ENCODE measurements at regions not wholly inside any gene's neighbourhood (a gene's known extent, or its start where the extent isn't known, plus 50 kb on each side); places are given as distances from the start of the nearest gene placed in this dataset.
A peak's percentile ranks its signal among the peaks of the same experiment; 100 is the strongest.

DNA sequence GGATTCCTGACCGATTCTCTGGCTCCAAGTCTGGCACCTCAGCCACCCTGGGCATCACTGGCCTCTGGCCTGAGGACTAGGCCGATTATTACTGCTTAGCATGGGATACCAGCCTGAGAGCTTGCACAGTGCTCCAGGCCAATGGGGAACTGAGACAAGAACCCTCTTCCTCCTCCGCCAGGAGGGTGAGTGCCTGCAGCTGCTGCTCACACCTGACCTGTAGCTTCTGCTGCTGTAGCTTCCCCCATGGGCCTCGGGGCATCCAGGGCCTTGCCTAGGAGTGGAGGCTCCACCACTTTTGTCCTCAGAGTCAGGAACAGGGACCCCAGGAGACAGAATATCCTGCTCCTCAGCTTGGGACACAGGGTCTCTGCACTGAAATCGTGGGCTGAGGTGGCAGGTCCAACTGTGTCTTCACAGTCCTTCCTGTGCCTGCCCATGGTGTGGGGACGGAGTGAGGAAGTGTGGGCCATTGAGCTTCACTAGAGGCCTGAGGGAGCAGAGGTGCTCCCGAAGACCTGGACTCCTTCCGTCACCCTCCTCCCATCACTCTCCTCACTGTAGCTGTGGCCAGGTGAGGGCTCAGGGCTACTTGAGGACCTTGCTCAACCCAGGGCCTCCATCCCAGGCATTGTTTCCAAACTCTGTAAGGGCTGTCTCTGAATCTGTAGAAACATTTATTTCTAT is 103.8 kb downstream of the ZNF280B start:
- TF ChIP-seq CTCF (IDR thresholded peaks at IDR 0.05) = no peak
- peak; percentile 46 for DNase-seq (ENCODE audit: low spot score)
- Histone ChIP-seq H3K27me3 (no peaks in the 10 kb centered on the region), H3K4me3 (no peak overlapping the region), H3K4me1 (no peaks in the 10 kb centered on the region), H3K36me3 (no peaks in the 10 kb centered on the region), H3K9me3 (no peaks in the 10 kb centered on the region), H3K27ac (no peak overlapping the region)

- no peaks in the 10 kb centered on the region for H3K27me3 ChIP-seq
Measured at GRCh38 chr22:22406445-22407027, 102.0 kb downstream of the ZNF280B start.

GRCh38 chr22:22407061-22407460 is 101.5 kb downstream of the ZNF280B start:
- Histone ChIP-seq H3K9me3 (no peaks in the 10 kb centered on the region), H3K4me3 (no peak overlapping the region), H3K27ac (no peak overlapping the region), H3K27me3 (no peaks in the 10 kb centered on the region), H3K36me3 (no peaks in the 10 kb centered on the region), H3K4me1 (no peaks in the 10 kb centered on the region)
- DNase-seq (ENCODE audit: low spot score) = peak; percentile 50
- no peak for TF ChIP-seq CTCF (IDR thresholded peaks at IDR 0.05)

More at GRCh38 chr22:22406445-22407027, 102.0 kb downstream of the ZNF280B start:
- DNase-seq (ENCODE audit: low spot score) = peak; percentile 26
- no peak overlapping the region for H3K27ac ChIP-seq
- no peaks in the 10 kb centered on the region for H3K9me3 ChIP-seq
- no peak overlapping the region for H3K4me3 ChIP-seq
- H3K4me1 ChIP-seq = no peaks in the 10 kb centered on the region
- no peaks in the 10 kb centered on the region for H3K36me3 ChIP-seq
- TF ChIP-seq CTCF (IDR thresholded peaks at IDR 0.05) = no peak

- Histone ChIP-seq H3K4me3 (no peak overlapping the region), H3K4me1 (no peaks in the 10 kb centered on the region), H3K36me3 (no peaks in the 10 kb centered on the region), H3K27ac (no peak overlapping the region), H3K9me3 (no peaks in the 10 kb centered on the region), H3K27me3 (no peaks in the 10 kb centered on the region)
- DNase-seq (ENCODE audit: low spot score) = no peak
- no peak for TF ChIP-seq CTCF (IDR thresholded peaks at IDR 0.05)
Measured at GRCh38 chr22:22408269-22408668, 100.3 kb downstream of the ZNF280B start.

DNA sequence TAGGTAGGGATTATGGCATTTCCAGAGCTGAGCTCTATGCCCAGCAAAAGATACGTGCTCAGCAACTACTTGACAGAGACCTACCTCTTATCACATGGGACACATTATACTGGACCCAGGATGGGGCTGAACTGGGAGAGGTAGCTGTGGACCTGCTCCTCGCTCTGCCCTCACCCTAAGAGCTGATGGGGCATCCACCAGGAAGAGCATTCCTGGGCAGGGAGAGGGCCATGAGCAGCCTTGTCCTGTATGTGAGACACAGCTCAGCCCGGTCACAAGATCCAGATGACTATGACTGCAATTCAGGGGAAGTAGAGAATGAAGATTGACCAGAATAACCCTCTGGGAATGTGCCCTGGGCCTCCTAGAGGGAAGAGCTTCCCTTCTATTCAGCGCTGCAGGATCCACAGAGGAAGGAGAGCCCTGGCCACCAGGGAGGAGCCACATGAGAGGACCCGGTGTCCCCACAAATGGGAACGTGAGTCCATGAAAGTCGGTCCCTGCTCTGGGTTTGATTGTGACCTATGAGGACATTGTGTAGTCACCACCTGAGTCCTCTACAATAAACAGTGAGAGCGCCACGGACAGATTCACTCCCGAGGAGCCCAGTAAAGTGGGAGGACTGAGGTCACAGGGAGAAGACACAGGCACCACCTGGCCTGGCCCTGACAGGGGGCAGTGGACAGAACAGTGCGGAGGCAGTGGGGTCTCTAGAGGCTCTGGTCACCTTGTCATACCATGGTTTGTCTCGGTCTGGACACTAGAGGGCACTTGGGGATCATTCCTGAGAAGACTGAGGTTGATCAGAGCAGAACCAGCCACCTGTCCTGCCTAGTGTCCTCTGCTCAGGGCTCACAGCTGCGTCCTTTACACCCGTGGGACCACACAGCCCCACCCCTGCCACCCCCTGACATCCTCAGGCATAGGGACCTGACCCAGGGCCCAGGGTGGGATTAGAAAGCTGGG is 99.5 kb downstream of the ZNF280B start:
- no peaks in the 10 kb centered on the region for H3K27me3 ChIP-seq

More for the DNA sequence above, 99.5 kb downstream of the ZNF280B start:
- H3K4me3 ChIP-seq = no peak overlapping the region
- no peaks in the 10 kb centered on the region for H3K36me3 ChIP-seq
- no peaks in the 10 kb centered on the region for H3K4me1 ChIP-seq
- peak; percentile 53 for DNase-seq (ENCODE audit: low spot score)
- peak in 1 of 2 donors; percentile 38 for TF ChIP-seq CTCF (IDR thresholded peaks at IDR 0.05)
- H3K9me3 ChIP-seq = no peaks in the 10 kb centered on the region
- H3K27ac ChIP-seq = no peak overlapping the region
